NCI-H526 treated with DMSO at 0.1 percent for 48 hours (cell line): ENCODE measurements at regions not wholly inside any gene's neighbourhood (a gene's known extent, or its start where the extent isn't known, plus 50 kb on each side); places are given as distances from the start of the nearest gene placed in this dataset.

Experiments
- DNase-seq: peaks from one replicate; lab custom pipeline; 2025; lab: John Stamatoyannopoulos, UW

DNA sequence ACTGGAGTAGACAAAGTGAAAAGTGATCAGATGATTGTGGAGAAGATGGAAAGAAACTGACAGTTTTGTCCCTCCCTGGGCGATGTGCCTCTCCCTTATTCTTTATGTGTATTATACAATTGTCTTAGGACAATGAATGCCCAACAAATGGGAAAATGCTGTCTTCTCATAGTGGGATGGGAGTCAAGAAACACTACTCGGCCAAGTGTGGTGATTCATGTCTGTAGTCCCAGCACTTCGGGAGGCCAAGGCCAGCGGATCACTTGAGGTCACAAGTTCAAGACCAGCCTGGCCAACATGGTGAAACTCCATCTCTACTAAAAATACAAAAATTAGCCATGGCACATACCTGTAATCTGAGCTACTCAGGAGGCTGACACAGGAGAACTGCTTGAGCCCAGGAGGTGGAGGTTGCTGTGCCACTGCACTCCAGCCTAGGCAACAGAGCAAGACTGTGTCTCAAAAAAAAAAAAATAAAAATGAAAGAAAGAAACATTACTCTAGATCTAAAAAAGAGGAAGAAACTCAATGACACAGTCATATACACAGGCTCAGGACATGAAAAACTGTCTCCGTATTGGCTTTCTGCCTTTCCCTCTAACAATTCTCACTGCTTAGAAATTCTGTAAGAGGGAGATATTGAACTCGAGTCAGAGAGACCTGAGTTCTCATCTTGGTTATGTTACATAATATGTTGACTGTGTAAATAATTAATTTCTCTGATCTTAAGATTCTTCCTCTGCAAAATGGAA is 67.9 kb upstream of the TARS1 start:
- no peak for DNase-seq

- no peak for DNase-seq
These were observed 64.9 kb upstream of the TARS1 start for GRCh38 chr5:33375900-33376299.

DNA sequence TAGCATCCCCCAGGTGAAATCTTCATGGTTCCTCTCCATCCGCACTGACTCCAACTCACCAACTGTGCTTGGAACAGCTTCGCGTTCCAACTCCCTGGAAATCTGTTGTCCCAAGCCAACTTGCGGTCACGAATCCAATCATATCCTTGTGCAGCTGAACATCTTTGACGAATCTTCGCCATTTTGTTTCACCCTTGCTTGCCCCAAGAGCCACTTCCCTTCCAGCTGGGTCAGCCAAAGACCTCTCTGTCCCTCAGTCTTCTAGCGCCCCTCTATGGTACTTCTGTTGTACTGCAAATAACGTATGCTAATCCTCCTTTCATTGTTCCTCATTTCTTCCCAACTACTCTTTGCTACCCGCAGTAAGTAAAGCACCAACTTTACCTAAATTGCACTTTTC is 61.0 kb upstream of the TARS1 start:
- DNase-seq, result no peak

DNA sequence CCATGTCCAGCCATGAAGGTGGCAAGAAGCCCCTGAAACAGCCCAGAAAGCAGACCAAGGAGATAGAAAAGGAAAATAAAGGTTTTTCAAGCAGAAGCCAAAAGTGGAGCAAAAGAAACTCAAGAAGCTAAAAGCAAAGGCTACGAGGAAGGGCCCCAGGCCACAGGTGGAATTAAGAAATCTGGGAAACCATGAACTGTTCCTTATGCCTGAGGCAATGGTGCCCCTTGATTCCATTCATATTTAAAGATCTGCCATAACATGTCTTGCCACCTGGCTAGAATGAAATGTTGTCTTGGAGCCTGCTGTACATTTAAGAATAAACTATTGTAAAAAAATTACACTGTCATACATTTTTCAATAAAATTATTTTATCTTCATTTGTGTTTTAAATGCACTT is 59.5 kb upstream of the TARS1 start:
- no peak for DNase-seq
